ENCODE measurements at regions not wholly inside any gene's neighbourhood (a gene's known extent, or its start where the extent isn't known, plus 50 kb on each side); places are given as distances from the start of the nearest gene placed in this dataset.
"Not testable (repeated sequence)": the region's sequence is repeated elsewhere in the genome, so short reads cannot be mapped to it uniquely, and the experiment has no call there.

DNA sequence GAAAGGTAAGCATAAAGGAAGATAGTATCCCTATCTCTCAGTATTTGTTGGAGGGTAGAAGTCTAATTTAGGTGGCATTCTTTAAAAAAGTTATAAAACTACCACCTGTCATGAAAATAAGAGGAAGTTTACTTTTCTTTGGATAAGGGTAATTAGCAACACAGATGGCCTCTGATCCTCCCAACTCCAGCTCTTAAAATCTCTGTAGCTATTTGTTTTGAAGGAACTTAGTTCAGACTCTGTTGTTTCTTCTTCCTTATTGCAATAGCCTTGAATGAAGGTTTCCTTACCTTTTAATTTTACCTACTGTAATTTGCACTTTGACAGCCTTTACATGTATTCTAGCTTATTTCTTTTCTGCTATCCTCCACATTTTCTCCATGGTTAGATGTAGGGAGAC is 1261.3 kb downstream of the RAPGEF2 start:
- no peaks in the 10 kb centered on the region for H3K9me3 ChIP-seq (ENCODE audit: control insufficient read depth, low read depth, low read length)
- no peaks in the 10 kb centered on the region for H3K79me2 ChIP-seq (ENCODE audit: control insufficient read depth, insufficient read depth, low read length)
- no peak overlapping the region for H3K4me3 ChIP-seq (ENCODE audit: control insufficient read depth in 2 of 3, extremely low read depth in 1 of 3, insufficient read depth in 2 of 3, low read depth in 1 of 3, low read length in 3 of 3)
- H3K27me3 ChIP-seq (ENCODE audit: control insufficient read depth, extremely low read depth, insufficient read depth, low read length): no peaks in the 10 kb centered on the region
- dilution Hi-C loops (cut with MboI; ENCODE audit: extremely low pct_ligation_motif_present, low sequenced_read_pairs): no loop called here
- no peaks in the 10 kb centered on the region for H3K9me1 ChIP-seq (ENCODE audit: control insufficient read depth, extremely low read depth, insufficient read depth, low read length)
- no peaks in the 10 kb centered on the region for H4K20me1 ChIP-seq (ENCODE audit: control insufficient read depth, extremely low read depth, insufficient read depth, low read length)
- H3K4me2 ChIP-seq (ENCODE audit: control insufficient read depth, extremely low read depth, insufficient read depth, low read depth, low read length): no peak overlapping the region
- TF ChIP-seq, protein P1, sequence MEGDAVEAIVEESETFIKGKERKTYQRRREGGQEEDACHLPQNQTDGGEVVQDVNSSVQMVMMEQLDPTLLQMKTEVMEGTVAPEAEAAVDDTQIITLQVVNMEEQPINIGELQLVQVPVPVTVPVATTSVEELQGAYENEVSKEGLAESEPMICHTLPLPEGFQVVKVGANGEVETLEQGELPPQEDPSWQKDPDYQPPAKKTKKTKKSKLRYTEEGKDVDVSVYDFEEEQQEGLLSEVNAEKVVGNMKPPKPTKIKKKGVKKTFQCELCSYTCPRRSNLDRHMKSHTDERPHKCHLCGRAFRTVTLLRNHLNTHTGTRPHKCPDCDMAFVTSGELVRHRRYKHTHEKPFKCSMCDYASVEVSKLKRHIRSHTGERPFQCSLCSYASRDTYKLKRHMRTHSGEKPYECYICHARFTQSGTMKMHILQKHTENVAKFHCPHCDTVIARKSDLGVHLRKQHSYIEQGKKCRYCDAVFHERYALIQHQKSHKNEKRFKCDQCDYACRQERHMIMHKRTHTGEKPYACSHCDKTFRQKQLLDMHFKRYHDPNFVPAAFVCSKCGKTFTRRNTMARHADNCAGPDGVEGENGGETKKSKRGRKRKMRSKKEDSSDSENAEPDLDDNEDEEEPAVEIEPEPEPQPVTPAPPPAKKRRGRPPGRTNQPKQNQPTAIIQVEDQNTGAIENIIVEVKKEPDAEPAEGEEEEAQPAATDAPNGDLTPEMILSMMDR (optimal IDR thresholded peaks at IDR 0.05 in 1 of 3, IDR thresholded peaks at IDR 0.05 in 1 of 3, conservative IDR thresholded peaks at IDR 0.05 in 1 of 3; ENCODE audit: extremely low read depth in 1 of 3, insufficient read depth in 2 of 3, low read length in 3 of 3): no peak
- no peak for TF ChIP-seq EZH2 (IDR thresholded peaks at IDR 0.05; ENCODE audit: low read length)
- no peak overlapping the region for H3K27ac ChIP-seq (ENCODE audit: control insufficient read depth, insufficient read depth, low read length)
- no peak for FAIRE-seq
- no peak overlapping the region for H3K9ac ChIP-seq (ENCODE audit: control insufficient read depth, extremely low read depth, insufficient read depth, low read length)
- no peak overlapping the region for H2AFZ ChIP-seq (ENCODE audit: control insufficient read depth, low read length)
- H3K4me1 ChIP-seq (ENCODE audit: control insufficient read depth, extremely low read depth, insufficient read depth, low read length): no peaks in the 10 kb centered on the region
- H3K36me3 ChIP-seq (ENCODE audit: control insufficient read depth in 2 of 2, extremely low read depth in 1 of 2, insufficient read depth in 2 of 2, low read length in 2 of 2): no peaks in the 10 kb centered on the region
- no peak for DNase-seq (ENCODE audit: low read depth, low spot score)

DNA sequence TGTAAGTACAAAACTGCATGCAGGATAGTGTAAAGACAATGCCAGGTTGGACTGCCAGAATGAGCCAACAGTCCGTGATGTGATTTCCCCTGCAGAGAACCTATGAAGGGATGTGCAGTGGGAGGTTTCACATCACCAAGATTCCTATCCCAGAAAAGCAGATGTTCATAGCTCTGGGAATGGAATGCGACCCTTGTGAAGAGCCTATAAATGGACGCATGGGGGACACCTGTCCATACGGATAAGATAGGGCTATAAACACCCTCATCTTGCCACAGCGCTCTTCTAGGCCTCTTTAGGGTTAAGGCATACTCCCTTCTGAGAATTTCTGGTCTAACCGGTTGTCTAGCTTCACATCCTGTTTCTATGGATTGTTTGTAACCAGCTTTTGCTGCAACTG is 1261.8 kb downstream of the RAPGEF2 start:
- H4K20me1 ChIP-seq (ENCODE audit: control insufficient read depth, extremely low read depth, insufficient read depth, low read length); DNase-seq (ENCODE audit: low read depth, low spot score); H3K4me2 ChIP-seq (ENCODE audit: control insufficient read depth, extremely low read depth, insufficient read depth, low read depth, low read length); H3K9ac ChIP-seq (ENCODE audit: control insufficient read depth, extremely low read depth, insufficient read depth, low read length); H3K27me3 ChIP-seq (ENCODE audit: control insufficient read depth, extremely low read depth, insufficient read depth, low read length); H3K9me3 ChIP-seq (ENCODE audit: control insufficient read depth, low read depth, low read length); H3K79me2 ChIP-seq (ENCODE audit: control insufficient read depth, insufficient read depth, low read length); dilution Hi-C loops (cut with MboI; ENCODE audit: extremely low pct_ligation_motif_present, low sequenced_read_pairs); H3K27ac ChIP-seq (ENCODE audit: control insufficient read depth, insufficient read depth, low read length); H3K4me1 ChIP-seq (ENCODE audit: control insufficient read depth, extremely low read depth, insufficient read depth, low read length); FAIRE-seq; H3K4me3 ChIP-seq (ENCODE audit: control insufficient read depth in 2 of 3, extremely low read depth in 1 of 3, insufficient read depth in 2 of 3, low read depth in 1 of 3, low read length in 3 of 3); H2AFZ ChIP-seq (ENCODE audit: control insufficient read depth, low read length); H3K36me3 ChIP-seq (ENCODE audit: control insufficient read depth in 2 of 2, extremely low read depth in 1 of 2, insufficient read depth in 2 of 2, low read length in 2 of 2); H3K9me1 ChIP-seq (ENCODE audit: control insufficient read depth, extremely low read depth, insufficient read depth, low read length): not testable (repeated sequence)

DNA sequence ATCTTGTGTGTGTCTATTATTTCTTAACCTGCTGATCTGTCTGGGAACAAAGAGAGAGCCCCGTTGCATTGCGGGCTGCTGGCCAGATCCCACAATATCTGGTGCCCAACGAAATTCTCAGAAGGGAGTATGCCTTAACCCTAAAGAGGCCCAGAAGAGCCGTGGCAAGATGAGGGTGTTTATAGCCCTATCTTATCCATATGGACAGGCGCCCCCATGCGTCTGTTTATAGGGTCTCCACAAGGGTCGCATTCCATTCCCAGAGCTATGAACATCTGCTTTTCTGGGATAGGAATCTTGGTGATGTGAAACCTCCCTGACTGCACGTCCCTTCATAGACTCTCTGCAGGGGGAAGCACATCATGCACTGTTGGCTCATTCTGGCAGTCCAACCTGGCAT is 1262.5 kb downstream of the RAPGEF2 start:
- FAIRE-seq; dilution Hi-C loops (cut with MboI; ENCODE audit: extremely low pct_ligation_motif_present, low sequenced_read_pairs); H3K27me3 ChIP-seq (ENCODE audit: control insufficient read depth, extremely low read depth, insufficient read depth, low read length); H3K4me3 ChIP-seq (ENCODE audit: control insufficient read depth in 2 of 3, extremely low read depth in 1 of 3, insufficient read depth in 2 of 3, low read depth in 1 of 3, low read length in 3 of 3); H2AFZ ChIP-seq (ENCODE audit: control insufficient read depth, low read length); H3K9ac ChIP-seq (ENCODE audit: control insufficient read depth, extremely low read depth, insufficient read depth, low read length); DNase-seq (ENCODE audit: low read depth, low spot score); H4K20me1 ChIP-seq (ENCODE audit: control insufficient read depth, extremely low read depth, insufficient read depth, low read length); H3K79me2 ChIP-seq (ENCODE audit: control insufficient read depth, insufficient read depth, low read length); H3K4me1 ChIP-seq (ENCODE audit: control insufficient read depth, extremely low read depth, insufficient read depth, low read length); H3K9me3 ChIP-seq (ENCODE audit: control insufficient read depth, low read depth, low read length); H3K27ac ChIP-seq (ENCODE audit: control insufficient read depth, insufficient read depth, low read length); H3K4me2 ChIP-seq (ENCODE audit: control insufficient read depth, extremely low read depth, insufficient read depth, low read depth, low read length); H3K36me3 ChIP-seq (ENCODE audit: control insufficient read depth in 2 of 2, extremely low read depth in 1 of 2, insufficient read depth in 2 of 2, low read length in 2 of 2); H3K9me1 ChIP-seq (ENCODE audit: control insufficient read depth, extremely low read depth, insufficient read depth, low read length): not testable (repeated sequence)

Measured in keratinocyte (primary cell).